Midbrain (tissue), 1 donor: ENCODE measurements at regions not wholly inside any gene's neighbourhood (a gene's known extent, or its start where the extent isn't known, plus 50 kb on each side); places are given as distances from the start of the nearest gene placed in this dataset.
"Not testable (repeated sequence)": the region's sequence is repeated elsewhere in the genome, so short reads cannot be mapped to it uniquely, and the experiment has no call there.

Source experiments
- DNase-seq: peaks from one replicate; lab custom pipeline; 2025; lab: John Stamatoyannopoulos, UW

- DNase-seq: no peak
Measured at GRCh38 chr20:57999465-58000111, 228.9 kb downstream of the ANKRD60 start.

DNA sequence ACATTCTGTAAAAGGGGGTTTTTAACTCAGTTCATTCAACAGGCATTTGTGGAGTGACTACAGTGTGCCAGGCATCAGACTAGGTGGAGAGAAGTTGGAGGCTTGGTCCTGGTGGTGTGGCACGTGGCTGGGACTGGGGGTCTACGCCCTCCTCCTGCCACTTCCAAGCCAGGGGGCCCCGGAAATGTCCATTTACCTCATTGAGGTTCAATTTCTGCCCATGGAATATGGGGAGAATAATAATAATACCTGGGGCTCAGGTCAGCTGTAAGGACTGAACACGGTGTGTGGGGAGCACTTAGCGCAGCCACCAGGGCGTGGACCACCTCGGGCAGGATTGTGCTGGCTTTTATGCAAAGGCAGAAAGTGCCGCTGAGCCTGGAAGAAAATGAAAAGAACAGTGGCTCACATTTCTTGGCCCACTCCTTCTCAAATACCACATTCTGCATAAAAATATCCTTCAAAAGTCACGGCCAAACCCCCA lies 229.4 kb downstream of the ANKRD60 start:
- DNase-seq: no peak

DNA sequence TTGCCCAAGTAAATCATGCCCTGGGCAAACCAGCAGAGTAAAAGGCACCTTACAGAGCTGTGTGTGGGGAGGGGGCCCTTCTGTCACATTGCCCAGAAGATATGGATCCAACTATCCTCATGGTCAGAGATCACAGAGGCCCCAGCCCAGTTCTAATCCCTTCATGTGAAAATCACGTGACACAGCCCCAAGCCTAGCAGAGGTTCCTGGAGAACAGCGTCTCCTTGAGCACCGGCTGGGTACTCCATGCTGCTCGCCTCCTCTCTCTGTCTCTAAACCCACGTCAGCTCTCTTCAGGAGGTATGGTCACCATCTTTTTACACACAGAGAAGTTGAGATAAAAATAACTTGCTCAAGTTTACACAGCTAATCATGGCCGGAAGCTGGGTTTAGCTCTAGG lies 230.2 kb downstream of the ANKRD60 start:
- no peak for DNase-seq

- DNase-seq: no peak
Measured at GRCh38 chr20:57996936-57997890, 231.2 kb downstream of the ANKRD60 start.

DNA sequence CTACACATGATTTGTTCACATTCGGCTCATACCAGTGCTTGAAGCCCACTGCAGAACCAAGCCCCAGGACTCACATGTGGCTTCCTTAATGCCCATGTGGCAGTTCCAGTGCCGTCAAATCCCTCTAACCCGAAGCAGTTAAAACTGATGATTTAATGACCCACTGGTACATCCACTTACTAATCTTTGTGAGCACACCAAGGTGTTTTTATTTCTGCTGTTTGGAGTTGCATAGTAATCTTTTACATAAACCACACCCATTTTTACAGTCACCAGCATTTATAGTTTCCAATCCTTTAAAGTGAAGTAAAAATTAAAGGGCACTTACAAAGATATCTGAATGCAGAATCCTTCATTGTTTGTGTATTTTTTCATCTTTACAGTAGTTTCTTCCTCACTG lies 232.0 kb downstream of the ANKRD60 start:
- no peak for DNase-seq

- no peak for DNase-seq
Measured at GRCh38 chr20:57995381-57995977, 233.0 kb downstream of the ANKRD60 start.

- no peak for DNase-seq
Measured at GRCh38 chr20:57993716-57994431, 234.6 kb downstream of the ANKRD60 start.

- no peak for DNase-seq
Measured at GRCh38 chr20:57991211-57991881, 237.1 kb downstream of the ANKRD60 start.

- no peak for DNase-seq
Measured at GRCh38 chr20:57990396-57990987, 238.0 kb downstream of the ANKRD60 start.

DNA sequence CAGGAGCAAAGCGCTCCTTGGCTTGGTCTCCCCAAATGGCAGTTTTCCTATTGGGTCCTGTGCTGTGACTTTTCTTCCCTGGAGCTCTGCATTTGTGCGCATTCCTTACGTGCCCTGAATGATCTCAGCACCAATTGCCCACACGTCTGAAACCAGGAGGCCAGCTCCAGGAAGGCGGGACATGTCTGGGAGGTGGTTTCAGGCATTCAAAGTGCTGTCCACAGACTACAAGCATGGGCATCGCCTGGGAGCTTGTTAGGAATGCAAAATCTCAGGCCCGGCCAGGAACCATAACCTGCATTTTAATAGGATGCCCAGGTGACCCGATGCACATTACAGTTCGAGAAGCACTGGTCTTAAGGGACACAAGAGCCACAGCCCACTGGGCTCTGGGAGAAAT lies 239.6 kb downstream of the ANKRD60 start:
- no peak for DNase-seq

- DNase-seq: no peak
Measured at GRCh38 chr20:57988422-57988821, 240.0 kb downstream of the ANKRD60 start.

DNA sequence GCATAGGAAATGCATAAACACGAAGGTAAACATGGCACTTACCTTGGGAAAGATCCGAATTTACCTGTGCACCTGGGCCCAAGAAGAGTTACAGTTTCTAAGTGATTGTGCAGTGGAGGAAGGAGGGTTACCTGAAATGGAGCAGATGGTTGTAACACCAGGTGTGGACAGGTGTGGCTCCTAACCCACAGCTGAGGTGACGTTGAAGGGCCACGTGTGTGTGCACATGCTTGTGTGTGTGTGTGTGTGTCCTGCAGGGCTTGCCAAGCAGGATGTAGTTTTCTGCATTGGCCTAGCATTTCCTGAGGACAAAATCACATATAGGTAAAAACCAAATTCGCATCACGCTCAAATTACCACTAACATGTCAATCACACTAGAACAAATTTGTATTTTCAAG lies 240.8 kb downstream of the ANKRD60 start:
- no peak for DNase-seq

GRCh38 chr20:57986666-57987065 lies 241.8 kb downstream of the ANKRD60 start:
- DNase-seq: no peak

GRCh38 chr20:57985278-57985677 lies 243.2 kb downstream of the ANKRD60 start:
- DNase-seq: no peak

- DNase-seq: no peak
Measured at GRCh38 chr20:57983082-57983481, 245.4 kb downstream of the ANKRD60 start.

DNA sequence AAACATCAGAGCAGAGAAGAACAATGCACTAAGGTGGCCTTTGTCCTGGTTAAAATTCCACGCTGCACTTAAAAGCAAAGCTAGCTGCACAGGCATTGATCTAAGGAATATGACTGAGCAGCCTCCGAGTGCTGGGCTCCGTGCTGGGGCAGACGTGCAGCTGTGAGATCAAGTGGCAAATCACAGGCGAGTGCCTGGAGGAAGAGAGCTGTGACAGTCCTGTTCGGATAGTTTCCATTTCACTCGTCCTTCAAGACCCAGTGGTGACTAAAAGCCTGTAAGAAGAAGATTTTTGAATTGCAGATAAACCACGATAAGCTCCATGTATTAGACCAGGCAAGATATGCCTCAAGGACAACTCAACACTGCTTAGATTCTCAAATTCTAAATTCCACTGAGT lies 247.9 kb downstream of the ANKRD60 start:
- DNase-seq: no peak

DNA sequence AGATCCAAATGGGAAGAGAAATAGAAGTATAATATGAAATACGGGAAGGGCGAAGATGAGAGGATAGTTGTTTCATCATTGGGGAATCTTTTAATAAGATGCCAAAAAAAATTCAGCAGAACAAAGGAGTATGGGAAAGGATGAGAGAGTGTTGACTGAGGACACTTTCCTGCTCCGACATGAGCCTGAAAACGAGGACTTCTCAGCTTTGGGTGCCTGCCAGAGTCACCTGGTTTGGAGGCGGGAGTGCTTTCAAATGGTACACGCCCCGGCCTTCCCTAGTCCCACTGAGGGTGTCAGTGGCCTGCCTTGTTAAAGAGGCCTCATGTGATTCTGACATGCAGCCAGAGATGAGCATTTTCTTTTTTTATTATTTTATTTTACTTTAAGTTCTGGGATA lies 250.9 kb downstream of the ANKRD60 start:
- DNase-seq: no peak

DNA sequence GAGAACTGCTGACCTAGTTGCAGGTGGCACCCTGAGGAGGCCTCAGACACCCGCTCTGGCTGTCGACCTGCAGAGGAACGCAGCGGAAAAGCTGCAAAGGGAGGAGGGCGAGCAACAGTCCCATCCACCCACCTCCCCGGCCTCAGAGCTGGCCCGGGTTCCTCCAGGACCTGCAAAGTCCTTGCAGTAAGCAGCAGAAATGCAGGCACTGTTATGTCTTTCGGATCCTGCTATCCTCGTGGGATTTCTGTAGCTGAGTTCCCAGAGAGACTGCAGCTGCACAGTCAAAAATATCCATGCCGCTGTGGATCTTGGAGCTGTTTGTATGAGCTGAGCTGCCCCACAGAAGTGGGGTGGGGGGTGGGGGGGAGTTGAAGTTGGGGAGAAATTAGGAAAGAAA lies 251.3 kb downstream of the ANKRD60 start:
- DNase-seq: no peak

GRCh38 chr20:57974863-57975262 lies 253.6 kb downstream of the ANKRD60 start:
- DNase-seq: no peak

DNA sequence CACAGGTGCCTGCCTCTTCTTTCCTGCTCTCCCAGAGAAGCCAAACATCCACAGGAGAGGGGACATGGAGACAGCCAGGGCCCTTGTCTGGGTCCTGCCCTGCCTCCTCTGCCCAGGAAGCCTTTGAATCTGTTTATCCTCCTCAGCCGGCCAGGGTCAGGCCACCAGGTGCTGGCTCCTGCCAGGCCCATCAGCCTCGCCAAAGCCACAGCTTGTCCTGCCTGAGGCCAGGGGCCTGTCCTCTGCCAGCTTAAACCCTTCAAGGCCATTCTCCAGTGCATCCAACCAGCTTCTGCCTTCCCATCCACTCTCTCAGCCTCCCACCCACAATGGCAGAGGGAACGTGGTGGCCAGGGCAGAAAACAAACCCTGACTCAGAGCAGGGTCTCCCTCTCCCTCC lies 254.6 kb downstream of the ANKRD60 start:
- no peak for DNase-seq

DNA sequence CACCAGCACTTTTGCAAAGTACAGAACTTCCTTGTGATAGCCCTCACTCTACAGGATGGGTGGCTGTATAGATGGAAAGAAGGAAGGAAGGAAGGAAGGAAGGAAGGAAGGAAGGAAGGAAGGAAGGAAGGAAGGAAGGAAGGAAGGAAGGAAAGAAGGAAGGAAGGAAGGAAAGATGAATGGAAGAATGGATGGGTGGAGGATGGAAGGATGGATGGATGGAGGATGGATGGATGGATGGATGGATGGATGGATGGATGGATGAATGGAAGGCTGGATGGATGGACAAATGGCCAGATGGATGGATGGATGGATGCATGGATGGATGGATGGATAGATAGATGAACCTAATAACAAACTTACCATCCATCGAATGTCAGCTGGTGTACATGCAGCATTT lies 256.9 kb downstream of the ANKRD60 start:
- DNase-seq: not testable (repeated sequence)
